K562 (cell line): ENCODE measurements at regions not wholly inside any gene's neighbourhood (a gene's known extent, or its start where the extent isn't known, plus 50 kb on each side); places are given as distances from the start of the nearest gene placed in this dataset.

Source experiments
- RBM25 ChIP-seq: fragments of 200-400 bp; formaldehyde crosslinking; IDR thresholded peaks from 2 replicates; pipeline ENCODE4 v1.6.1; 2018; ENCODE audit warnings: low read length, low read depth, moderate library complexity; ENCODE audit not compliant: severe bottlenecking
- ZNF146 ChIP-seq: IDR thresholded peaks from one replicate; pipeline ENCODE4 v1.6.1; 2018; ENCODE audit warnings: missing compliant biosample characterization; ENCODE audit not compliant: unreplicated experiment
- TF ChIP-seq, protein P1 (sequence below): fragments of 450-650 bp; IDR thresholded peaks from 2 replicates; pipeline ENCODE4 v1.6.1; 2016; ENCODE audit warnings: mild to moderate bottlenecking, moderate library complexity

DNA sequence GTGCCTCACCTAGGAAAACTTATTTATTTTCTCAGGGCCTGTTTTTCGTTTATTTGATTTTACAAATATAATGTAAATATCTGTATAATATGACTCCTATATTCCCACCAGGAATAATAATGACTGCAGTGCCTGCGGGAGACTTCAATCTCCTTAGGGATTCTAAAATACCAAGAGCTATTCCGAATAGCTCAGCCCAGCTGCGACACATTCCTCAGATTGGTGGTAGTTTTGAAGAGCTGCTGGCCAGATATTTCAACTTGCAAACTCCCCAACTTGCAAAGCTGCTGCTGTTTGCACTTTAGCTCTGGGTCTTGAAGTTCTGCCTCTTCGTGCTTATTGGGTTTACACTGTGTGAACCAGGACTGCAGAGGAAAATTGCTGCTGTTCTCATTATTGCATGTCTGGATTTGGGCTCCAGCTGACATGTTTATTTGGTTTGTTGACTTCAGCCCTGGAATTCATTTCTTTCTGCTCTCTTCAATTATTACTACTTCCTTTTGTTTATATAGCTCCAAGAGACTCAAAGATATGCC, 480.2 kb upstream of the CHST9 start (continued):
- TF ChIP-seq, protein P1, sequence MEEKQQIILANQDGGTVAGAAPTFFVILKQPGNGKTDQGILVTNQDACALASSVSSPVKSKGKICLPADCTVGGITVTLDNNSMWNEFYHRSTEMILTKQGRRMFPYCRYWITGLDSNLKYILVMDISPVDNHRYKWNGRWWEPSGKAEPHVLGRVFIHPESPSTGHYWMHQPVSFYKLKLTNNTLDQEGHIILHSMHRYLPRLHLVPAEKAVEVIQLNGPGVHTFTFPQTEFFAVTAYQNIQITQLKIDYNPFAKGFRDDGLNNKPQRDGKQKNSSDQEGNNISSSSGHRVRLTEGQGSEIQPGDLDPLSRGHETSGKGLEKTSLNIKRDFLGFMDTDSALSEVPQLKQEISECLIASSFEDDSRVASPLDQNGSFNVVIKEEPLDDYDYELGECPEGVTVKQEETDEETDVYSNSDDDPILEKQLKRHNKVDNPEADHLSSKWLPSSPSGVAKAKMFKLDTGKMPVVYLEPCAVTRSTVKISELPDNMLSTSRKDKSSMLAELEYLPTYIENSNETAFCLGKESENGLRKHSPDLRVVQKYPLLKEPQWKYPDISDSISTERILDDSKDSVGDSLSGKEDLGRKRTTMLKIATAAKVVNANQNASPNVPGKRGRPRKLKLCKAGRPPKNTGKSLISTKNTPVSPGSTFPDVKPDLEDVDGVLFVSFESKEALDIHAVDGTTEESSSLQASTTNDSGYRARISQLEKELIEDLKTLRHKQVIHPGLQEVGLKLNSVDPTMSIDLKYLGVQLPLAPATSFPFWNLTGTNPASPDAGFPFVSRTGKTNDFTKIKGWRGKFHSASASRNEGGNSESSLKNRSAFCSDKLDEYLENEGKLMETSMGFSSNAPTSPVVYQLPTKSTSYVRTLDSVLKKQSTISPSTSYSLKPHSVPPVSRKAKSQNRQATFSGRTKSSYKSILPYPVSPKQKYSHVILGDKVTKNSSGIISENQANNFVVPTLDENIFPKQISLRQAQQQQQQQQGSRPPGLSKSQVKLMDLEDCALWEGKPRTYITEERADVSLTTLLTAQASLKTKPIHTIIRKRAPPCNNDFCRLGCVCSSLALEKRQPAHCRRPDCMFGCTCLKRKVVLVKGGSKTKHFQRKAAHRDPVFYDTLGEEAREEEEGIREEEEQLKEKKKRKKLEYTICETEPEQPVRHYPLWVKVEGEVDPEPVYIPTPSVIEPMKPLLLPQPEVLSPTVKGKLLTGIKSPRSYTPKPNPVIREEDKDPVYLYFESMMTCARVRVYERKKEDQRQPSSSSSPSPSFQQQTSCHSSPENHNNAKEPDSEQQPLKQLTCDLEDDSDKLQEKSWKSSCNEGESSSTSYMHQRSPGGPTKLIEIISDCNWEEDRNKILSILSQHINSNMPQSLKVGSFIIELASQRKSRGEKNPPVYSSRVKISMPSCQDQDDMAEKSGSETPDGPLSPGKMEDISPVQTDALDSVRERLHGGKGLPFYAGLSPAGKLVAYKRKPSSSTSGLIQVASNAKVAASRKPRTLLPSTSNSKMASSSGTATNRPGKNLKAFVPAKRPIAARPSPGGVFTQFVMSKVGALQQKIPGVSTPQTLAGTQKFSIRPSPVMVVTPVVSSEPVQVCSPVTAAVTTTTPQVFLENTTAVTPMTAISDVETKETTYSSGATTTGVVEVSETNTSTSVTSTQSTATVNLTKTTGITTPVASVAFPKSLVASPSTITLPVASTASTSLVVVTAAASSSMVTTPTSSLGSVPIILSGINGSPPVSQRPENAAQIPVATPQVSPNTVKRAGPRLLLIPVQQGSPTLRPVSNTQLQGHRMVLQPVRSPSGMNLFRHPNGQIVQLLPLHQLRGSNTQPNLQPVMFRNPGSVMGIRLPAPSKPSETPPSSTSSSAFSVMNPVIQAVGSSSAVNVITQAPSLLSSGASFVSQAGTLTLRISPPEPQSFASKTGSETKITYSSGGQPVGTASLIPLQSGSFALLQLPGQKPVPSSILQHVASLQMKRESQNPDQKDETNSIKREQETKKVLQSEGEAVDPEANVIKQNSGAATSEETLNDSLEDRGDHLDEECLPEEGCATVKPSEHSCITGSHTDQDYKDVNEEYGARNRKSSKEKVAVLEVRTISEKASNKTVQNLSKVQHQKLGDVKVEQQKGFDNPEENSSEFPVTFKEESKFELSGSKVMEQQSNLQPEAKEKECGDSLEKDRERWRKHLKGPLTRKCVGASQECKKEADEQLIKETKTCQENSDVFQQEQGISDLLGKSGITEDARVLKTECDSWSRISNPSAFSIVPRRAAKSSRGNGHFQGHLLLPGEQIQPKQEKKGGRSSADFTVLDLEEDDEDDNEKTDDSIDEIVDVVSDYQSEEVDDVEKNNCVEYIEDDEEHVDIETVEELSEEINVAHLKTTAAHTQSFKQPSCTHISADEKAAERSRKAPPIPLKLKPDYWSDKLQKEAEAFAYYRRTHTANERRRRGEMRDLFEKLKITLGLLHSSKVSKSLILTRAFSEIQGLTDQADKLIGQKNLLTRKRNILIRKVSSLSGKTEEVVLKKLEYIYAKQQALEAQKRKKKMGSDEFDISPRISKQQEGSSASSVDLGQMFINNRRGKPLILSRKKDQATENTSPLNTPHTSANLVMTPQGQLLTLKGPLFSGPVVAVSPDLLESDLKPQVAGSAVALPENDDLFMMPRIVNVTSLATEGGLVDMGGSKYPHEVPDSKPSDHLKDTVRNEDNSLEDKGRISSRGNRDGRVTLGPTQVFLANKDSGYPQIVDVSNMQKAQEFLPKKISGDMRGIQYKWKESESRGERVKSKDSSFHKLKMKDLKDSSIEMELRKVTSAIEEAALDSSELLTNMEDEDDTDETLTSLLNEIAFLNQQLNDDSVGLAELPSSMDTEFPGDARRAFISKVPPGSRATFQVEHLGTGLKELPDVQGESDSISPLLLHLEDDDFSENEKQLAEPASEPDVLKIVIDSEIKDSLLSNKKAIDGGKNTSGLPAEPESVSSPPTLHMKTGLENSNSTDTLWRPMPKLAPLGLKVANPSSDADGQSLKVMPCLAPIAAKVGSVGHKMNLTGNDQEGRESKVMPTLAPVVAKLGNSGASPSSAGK: no peak
- no peak for TF ChIP-seq ZNF146 (CRISPR knock-in tag)
- TF ChIP-seq RBM25: no peak
- TF ChIP-seq, all 486 proteins: peak for 0
